DOHH2 (cell line): ENCODE measurements at regions not wholly inside any gene's neighbourhood (a gene's known extent, or its start where the extent isn't known, plus 50 kb on each side); places are given as distances from the start of the nearest gene placed in this dataset.

Experiments used
- EZH2phosphoT487 ChIP-seq: fragments of 200-600 bp; sonication (generic); IDR thresholded peaks from 2 replicates; pipeline ENCODE4 v1.6.1; 2017; ENCODE audit warnings: borderline replicate concordance, mild to moderate bottlenecking, antibody characterized with exemption, low read length, moderate library complexity, mixed read lengths
- TF ChIP-seq, protein P1 (sequence below): fragments of 200-600 bp; sonication (generic); IDR thresholded peaks from one replicate; pipeline ENCODE4 v1.5.1; 2014; ENCODE audit warnings: antibody characterized with exemption, mild to moderate bottlenecking, low read depth, low read length; ENCODE audit not compliant: poor library complexity, severe bottlenecking

DNA sequence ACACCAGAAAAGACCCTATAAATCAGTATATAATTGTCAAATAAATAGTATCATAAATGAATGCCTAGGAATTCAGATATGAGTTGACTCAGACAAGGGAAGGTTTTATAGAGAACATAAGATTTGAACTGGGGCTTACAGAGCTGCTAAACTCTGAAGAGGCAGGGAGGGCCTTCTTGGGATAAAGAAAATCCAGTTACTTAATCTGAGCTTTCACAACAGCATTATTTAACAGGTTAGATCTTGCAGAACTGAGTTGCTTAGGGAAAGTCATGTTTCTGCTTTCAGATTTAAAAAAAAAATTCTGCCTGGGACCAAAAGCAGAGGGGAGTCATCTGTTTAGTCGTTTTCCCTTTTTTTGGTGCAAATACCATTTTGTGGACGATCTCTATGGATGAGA, 594.8 kb upstream of the FZD8 start:
- TF ChIP-seq, protein P1, sequence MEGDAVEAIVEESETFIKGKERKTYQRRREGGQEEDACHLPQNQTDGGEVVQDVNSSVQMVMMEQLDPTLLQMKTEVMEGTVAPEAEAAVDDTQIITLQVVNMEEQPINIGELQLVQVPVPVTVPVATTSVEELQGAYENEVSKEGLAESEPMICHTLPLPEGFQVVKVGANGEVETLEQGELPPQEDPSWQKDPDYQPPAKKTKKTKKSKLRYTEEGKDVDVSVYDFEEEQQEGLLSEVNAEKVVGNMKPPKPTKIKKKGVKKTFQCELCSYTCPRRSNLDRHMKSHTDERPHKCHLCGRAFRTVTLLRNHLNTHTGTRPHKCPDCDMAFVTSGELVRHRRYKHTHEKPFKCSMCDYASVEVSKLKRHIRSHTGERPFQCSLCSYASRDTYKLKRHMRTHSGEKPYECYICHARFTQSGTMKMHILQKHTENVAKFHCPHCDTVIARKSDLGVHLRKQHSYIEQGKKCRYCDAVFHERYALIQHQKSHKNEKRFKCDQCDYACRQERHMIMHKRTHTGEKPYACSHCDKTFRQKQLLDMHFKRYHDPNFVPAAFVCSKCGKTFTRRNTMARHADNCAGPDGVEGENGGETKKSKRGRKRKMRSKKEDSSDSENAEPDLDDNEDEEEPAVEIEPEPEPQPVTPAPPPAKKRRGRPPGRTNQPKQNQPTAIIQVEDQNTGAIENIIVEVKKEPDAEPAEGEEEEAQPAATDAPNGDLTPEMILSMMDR: no peak
- no peak for TF ChIP-seq EZH2phosphoT487
